GM18508 (cell line): ENCODE measurements at regions not wholly inside any gene's neighbourhood (a gene's known extent, or its start where the extent isn't known, plus 50 kb on each side); places are given as distances from the start of the nearest gene placed in this dataset.
"Not testable (repeated sequence)": the region's sequence is repeated elsewhere in the genome, so short reads cannot be mapped to it uniquely, and the experiment has no call there.

Experiments
- ATAC-seq: cut with Tn5 transposase; IDR thresholded peaks from one replicate; pipeline ENCODE4 v1.9.1; 2021; ENCODE audit warnings: moderate number of reproducible peaks; ENCODE audit not compliant: insufficient read depth, unreplicated experiment

GRCh38 chr5:15124461-15124860 lies 252.9 kb upstream of the ANKH start:
- ATAC-seq = no peak

GRCh38 chr5:15117688-15118087 lies 246.1 kb upstream of the ANKH start:
- no peak for ATAC-seq

GRCh38 chr5:15116996-15117395 lies 245.4 kb upstream of the ANKH start:
- no peak for ATAC-seq

- no peak for ATAC-seq
These were observed 235.1 kb upstream of the ANKH start for GRCh38 chr5:15106530-15107283.

- ATAC-seq = peak; percentile 85
These were observed 234.3 kb upstream of the ANKH start for GRCh38 chr5:15105799-15106393.

- no peak for ATAC-seq
These were observed 232.3 kb upstream of the ANKH start for GRCh38 chr5:15103864-15104263.

GRCh38 chr5:15103130-15103529 lies 231.6 kb upstream of the ANKH start:
- no peak for ATAC-seq

- no peak for ATAC-seq
These were observed 226.0 kb upstream of the ANKH start for GRCh38 chr5:15097552-15097951.

- ATAC-seq = not testable (repeated sequence)
These were observed 225.1 kb upstream of the ANKH start for GRCh38 chr5:15096686-15097085.

GRCh38 chr5:15092801-15093200 lies 221.2 kb upstream of the ANKH start:
- no peak for ATAC-seq

GRCh38 chr5:15085671-15086070 lies 214.1 kb upstream of the ANKH start:
- ATAC-seq = no peak

GRCh38 chr5:15082096-15082495 lies 210.5 kb upstream of the ANKH start:
- ATAC-seq = no peak

- no peak for ATAC-seq
These were observed 208.6 kb upstream of the ANKH start for GRCh38 chr5:15080219-15080618.

- no peak for ATAC-seq
These were observed 208.0 kb upstream of the ANKH start for GRCh38 chr5:15079566-15079965.

GRCh38 chr5:15074651-15075050 lies 203.1 kb upstream of the ANKH start:
- no peak for ATAC-seq

- no peak for ATAC-seq
These were observed 201.9 kb upstream of the ANKH start for GRCh38 chr5:15073453-15073852.

- no peak for ATAC-seq
These were observed 199.3 kb upstream of the ANKH start for GRCh38 chr5:15070907-15071306.

GRCh38 chr5:15069407-15069905 lies 197.9 kb upstream of the ANKH start:
- ATAC-seq = no peak

- ATAC-seq = no peak
These were observed 193.5 kb upstream of the ANKH start for GRCh38 chr5:15065091-15065490.

GRCh38 chr5:15064396-15064795 lies 192.8 kb upstream of the ANKH start:
- ATAC-seq = no peak

GRCh38 chr5:15056988-15057592 lies 185.5 kb upstream of the ANKH start:
- no peak for ATAC-seq

GRCh38 chr5:15044521-15044920 lies 172.9 kb upstream of the ANKH start:
- ATAC-seq = no peak
